ENCODE measurements at regions not wholly inside any gene's neighbourhood (a gene's known extent, or its start where the extent isn't known, plus 50 kb on each side); places are given as distances from the start of the nearest gene placed in this dataset.

DNA sequence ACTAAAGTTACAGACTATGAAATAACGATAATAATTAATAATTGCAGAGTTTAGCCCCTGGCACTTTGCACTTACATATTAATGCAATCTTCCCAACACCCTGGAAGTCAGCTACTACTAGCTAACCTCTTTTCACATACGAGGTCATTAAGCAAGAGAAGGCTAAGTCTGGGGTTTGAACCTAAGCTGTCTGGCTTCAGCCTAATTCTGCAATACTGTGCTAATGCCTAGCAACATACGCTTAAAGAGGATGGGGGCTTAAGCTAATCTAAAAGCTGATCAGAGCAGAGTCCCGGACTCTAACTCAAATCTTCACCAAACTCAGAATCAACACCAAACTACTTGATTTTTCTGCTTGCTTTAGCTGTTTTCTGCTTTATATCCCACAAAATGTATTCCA is 168.7 kb upstream of the GNAI1 start:
- Histone ChIP-seq H3K79me2 (no peaks in the 10 kb centered on the region), H3K36me3 (replicated peaks; ENCODE audit: insufficient read depth, low read depth) (no peaks in the 10 kb centered on the region), H2AFZ (no peak overlapping the region), H3K4me1 (ENCODE audit: insufficient read depth) (no peaks in the 10 kb centered on the region), H3K9me2 (replicated peaks; ENCODE audit: insufficient read depth) (no peaks in the 10 kb centered on the region), H3K27ac (no peak overlapping the region), H3K9me3 (ENCODE audit: low read depth) (no peaks in the 10 kb centered on the region), H3K27me3 (no peaks in the 10 kb centered on the region), H3K4me2 (no peak overlapping the region), H4K20me1 (ENCODE audit: insufficient read depth, poor library complexity, severe bottlenecking) (no peaks in the 10 kb centered on the region), H3K4me3 (no peak overlapping the region)
- TF ChIP-seq EZH2 (IDR thresholded peaks at IDR 0.05; ENCODE audit: borderline replicate concordance) (no peak), EZH2phosphoT487 (IDR thresholded peaks at IDR 0.05; ENCODE audit: low read depth, severe bottlenecking, unreplicated experiment) (no peak)
- TF ChIP-seq, protein P1, sequence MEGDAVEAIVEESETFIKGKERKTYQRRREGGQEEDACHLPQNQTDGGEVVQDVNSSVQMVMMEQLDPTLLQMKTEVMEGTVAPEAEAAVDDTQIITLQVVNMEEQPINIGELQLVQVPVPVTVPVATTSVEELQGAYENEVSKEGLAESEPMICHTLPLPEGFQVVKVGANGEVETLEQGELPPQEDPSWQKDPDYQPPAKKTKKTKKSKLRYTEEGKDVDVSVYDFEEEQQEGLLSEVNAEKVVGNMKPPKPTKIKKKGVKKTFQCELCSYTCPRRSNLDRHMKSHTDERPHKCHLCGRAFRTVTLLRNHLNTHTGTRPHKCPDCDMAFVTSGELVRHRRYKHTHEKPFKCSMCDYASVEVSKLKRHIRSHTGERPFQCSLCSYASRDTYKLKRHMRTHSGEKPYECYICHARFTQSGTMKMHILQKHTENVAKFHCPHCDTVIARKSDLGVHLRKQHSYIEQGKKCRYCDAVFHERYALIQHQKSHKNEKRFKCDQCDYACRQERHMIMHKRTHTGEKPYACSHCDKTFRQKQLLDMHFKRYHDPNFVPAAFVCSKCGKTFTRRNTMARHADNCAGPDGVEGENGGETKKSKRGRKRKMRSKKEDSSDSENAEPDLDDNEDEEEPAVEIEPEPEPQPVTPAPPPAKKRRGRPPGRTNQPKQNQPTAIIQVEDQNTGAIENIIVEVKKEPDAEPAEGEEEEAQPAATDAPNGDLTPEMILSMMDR (IDR thresholded peaks at IDR 0.05; ENCODE audit: poor library complexity): no peak
- 69% methylated on average over 4 of the region's 4 CpGs for WGBS (ENCODE audit: low lambda C conversion rate, missing lambda C conversion rate)
- DNase-seq (ENCODE audit: low spot score): no peak

DNA sequence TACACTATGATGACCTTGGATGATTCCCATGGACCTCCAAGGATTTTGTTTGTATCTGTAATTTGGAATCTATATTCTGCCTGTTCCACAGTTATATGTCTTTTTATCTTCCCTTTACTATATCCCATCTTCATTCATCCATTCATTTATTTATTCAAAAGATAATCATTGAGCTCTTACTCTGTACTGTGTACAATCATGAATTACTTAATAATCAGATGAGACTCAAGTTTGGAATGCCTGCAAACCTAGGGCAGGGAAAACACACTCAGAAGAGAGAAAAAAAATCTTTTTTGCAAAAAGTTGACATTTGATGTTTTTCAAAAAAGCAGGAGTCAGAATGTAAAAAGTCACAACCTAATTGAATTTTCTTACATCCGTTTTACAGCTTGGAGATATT is 170.2 kb upstream of the GNAI1 start:
- DNase-seq (ENCODE audit: low spot score): no peak
- H2AFZ ChIP-seq: no peak overlapping the region
- H3K9me2 ChIP-seq (replicated peaks; ENCODE audit: insufficient read depth): no peaks in the 10 kb centered on the region
- TF ChIP-seq EZH2phosphoT487 (IDR thresholded peaks at IDR 0.05; ENCODE audit: low read depth, severe bottlenecking, unreplicated experiment) (no peak), EZH2 (IDR thresholded peaks at IDR 0.05; ENCODE audit: borderline replicate concordance) (no peak)
- TF ChIP-seq, protein P1 (IDR thresholded peaks at IDR 0.05; ENCODE audit: poor library complexity): no peak
- no peak overlapping the region for H3K4me2 ChIP-seq
- H3K4me1 ChIP-seq (ENCODE audit: insufficient read depth): no peaks in the 10 kb centered on the region
- no peaks in the 10 kb centered on the region for H3K27me3 ChIP-seq
- no peak overlapping the region for H3K27ac ChIP-seq
- no peak overlapping the region for H3K4me3 ChIP-seq
- H3K9me3 ChIP-seq (ENCODE audit: low read depth): no peaks in the 10 kb centered on the region
- H4K20me1 ChIP-seq (ENCODE audit: insufficient read depth, poor library complexity, severe bottlenecking): no peaks in the 10 kb centered on the region
- H3K79me2 ChIP-seq: no peaks in the 10 kb centered on the region
- 87% methylated on average over 1 of the region's 1 CpG for WGBS (ENCODE audit: low lambda C conversion rate, missing lambda C conversion rate)
- no peaks in the 10 kb centered on the region for H3K36me3 ChIP-seq (replicated peaks; ENCODE audit: insufficient read depth, low read depth)

DNA sequence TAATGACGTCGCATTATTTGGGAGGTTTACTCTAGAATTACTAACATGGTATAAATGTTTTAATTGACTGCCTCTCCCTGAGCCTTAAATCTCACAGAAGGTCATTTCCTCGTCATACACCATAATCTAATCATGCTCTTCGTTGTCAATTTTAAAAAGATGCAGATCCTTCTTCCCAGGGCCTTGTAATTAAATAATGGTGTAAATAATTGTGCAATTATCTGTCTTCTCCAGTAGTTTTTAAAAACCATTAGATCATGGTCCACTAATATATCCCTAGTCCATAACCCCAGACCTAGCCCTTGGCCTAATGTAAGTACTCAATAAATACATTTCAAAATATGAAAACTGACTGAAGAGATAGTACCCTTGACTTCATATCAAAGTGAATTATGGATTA is 181.5 kb upstream of the GNAI1 start:
- Histone ChIP-seq H3K4me2 (no peak overlapping the region), H3K27ac (no peak overlapping the region), H4K20me1 (ENCODE audit: insufficient read depth, poor library complexity, severe bottlenecking) (no peaks in the 10 kb centered on the region), H3K4me3 (no peak overlapping the region), H3K9me3 (ENCODE audit: low read depth) (no peaks in the 10 kb centered on the region), H2AFZ (no peak overlapping the region), H3K27me3 (no peaks in the 10 kb centered on the region), H3K79me2 (no peaks in the 10 kb centered on the region), H3K36me3 (replicated peaks; ENCODE audit: insufficient read depth, low read depth) (no peaks in the 10 kb centered on the region), H3K4me1 (ENCODE audit: insufficient read depth) (no peaks in the 10 kb centered on the region), H3K9me2 (replicated peaks; ENCODE audit: insufficient read depth) (no peaks in the 10 kb centered on the region)
- TF ChIP-seq, protein P1 (IDR thresholded peaks at IDR 0.05; ENCODE audit: poor library complexity): no peak
- TF ChIP-seq EZH2phosphoT487 (IDR thresholded peaks at IDR 0.05; ENCODE audit: low read depth, severe bottlenecking, unreplicated experiment) (no peak), EZH2 (IDR thresholded peaks at IDR 0.05; ENCODE audit: borderline replicate concordance) (no peak)
- over 99% methylated on average over 4 of the region's 4 CpGs for WGBS (ENCODE audit: low lambda C conversion rate, missing lambda C conversion rate)
- no peak for DNase-seq (ENCODE audit: low spot score)

DNA sequence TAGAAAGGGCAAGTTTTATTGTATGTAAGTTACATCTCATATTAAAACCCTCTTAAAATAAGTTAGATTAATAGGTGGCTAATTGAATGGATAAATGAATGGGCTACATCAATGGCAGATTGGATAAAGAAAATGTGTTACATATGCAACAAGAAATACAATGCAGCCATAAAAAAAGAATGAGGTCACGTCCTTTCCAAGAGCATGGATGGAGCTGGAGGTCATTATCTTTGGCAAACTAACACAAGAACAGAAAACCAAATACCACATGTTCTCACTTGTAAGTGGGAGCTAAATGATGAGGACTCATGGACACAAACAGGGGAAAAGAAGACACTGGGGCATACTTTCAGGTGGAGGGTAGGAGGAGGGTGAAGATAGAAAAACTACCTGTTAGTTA is 182.2 kb upstream of the GNAI1 start:
- Histone ChIP-seq H3K4me1 (ENCODE audit: insufficient read depth) (no peaks in the 10 kb centered on the region), H3K79me2 (no peaks in the 10 kb centered on the region), H3K9me2 (replicated peaks; ENCODE audit: insufficient read depth) (no peaks in the 10 kb centered on the region), H3K36me3 (replicated peaks; ENCODE audit: insufficient read depth, low read depth) (no peaks in the 10 kb centered on the region), H2AFZ (no peak overlapping the region), H3K27me3 (no peaks in the 10 kb centered on the region), H3K4me3 (no peak overlapping the region), H3K4me2 (no peak overlapping the region), H3K9me3 (ENCODE audit: low read depth) (no peaks in the 10 kb centered on the region), H4K20me1 (ENCODE audit: insufficient read depth, poor library complexity, severe bottlenecking) (no peaks in the 10 kb centered on the region), H3K27ac (no peak overlapping the region)
- TF ChIP-seq EZH2phosphoT487 (IDR thresholded peaks at IDR 0.05; ENCODE audit: low read depth, severe bottlenecking, unreplicated experiment): no peak
- no peak for TF ChIP-seq EZH2 (IDR thresholded peaks at IDR 0.05; ENCODE audit: borderline replicate concordance)
- TF ChIP-seq, protein P1 (IDR thresholded peaks at IDR 0.05; ENCODE audit: poor library complexity): no peak
- DNase-seq (ENCODE audit: low spot score): no peak
- 76% methylated on average over 1 of the region's 1 CpG for WGBS (ENCODE audit: low lambda C conversion rate, missing lambda C conversion rate)

Data from hepatocyte (in vitro differentiated cells).